PC-9 (cell line): ENCODE measurements at regions not wholly inside any gene's neighbourhood (a gene's known extent, or its start where the extent isn't known, plus 50 kb on each side); places are given as distances from the start of the nearest gene placed in this dataset.

Experiments used
- BruUV-seq: library from RNA; stranded (reverse); fragments of 400-500 nt; replicated peaks from 2 replicates; lab custom pipeline; 2021; lab: Mats Ljungman, UMichigan
- CTCF ChIA-PET: fragments of 300-600 bp; sonication (Branson Sonifier 250); formaldehyde crosslinking; loops from one replicate; lab custom pipeline; 2022; ENCODE audit warnings: antibody characterized with exemption; lab: Charles Lee
- POLR2A ChIA-PET: fragments of 300-600 bp; sonication (Branson Sonifier 250); formaldehyde crosslinking; loops from one replicate; lab custom pipeline; 2022; ENCODE audit warnings: antibody characterized with exemption; ENCODE audit not compliant: unreplicated experiment; lab: Charles Lee
- DNase-seq, 2 experiments: peaks; one replicate each; pipeline versions ENCODE4 v3.0.0 to v3.0.0-alpha.2; 2015 to 2022; ENCODE audit warnings: mixed read lengths in 1 of 2
- H2AFZ ChIP-seq: fragments of 200-600 bp; sonication (generic); 2 replicates; pipeline ENCODE4 v1.8.1; 2017; ENCODE audit warnings: antibody characterized with exemption
- H3F3A ChIP-seq: fragments of 200-600 bp; sonication (generic); 2 replicates; pipeline ENCODE4 v1.8.1; 2017; ENCODE audit warnings: antibody characterized with exemption, mild to moderate bottlenecking, low read depth; ENCODE audit not compliant: insufficient read depth
- H3K27ac ChIP-seq: fragments of 200-600 bp; sonication (generic); 2 replicates; pipeline ENCODE4 v1.6.1; 2016; ENCODE audit warnings: mixed run types
- H3K27me3 ChIP-seq: fragments of 200-600 bp; sonication (generic); 2 replicates; pipeline ENCODE4 v1.6.1; 2016; ENCODE audit warnings: low read depth, mixed run types; ENCODE audit not compliant: insufficient read depth
- H3K36me3 ChIP-seq: fragments of 200-600 bp; sonication (generic); 2 replicates; pipeline ENCODE4 v1.6.1; 2016; ENCODE audit warnings: low read depth, mixed run types
- H3K4me1 ChIP-seq: fragments of 200-600 bp; sonication (generic); replicated peaks from 2 replicates; pipeline ENCODE4 v1.6.1; 2016; ENCODE audit warnings: mixed run types; ENCODE audit not compliant: insufficient read depth
- H3K4me2 ChIP-seq: fragments of 200-600 bp; sonication (generic); 2 replicates; pipeline ENCODE4 v1.6.1; 2017; ENCODE audit warnings: mixed run types
- H3K4me3 ChIP-seq: fragments of 200-600 bp; sonication (generic); 2 replicates; pipeline ENCODE4 v1.6.1; 2016; ENCODE audit warnings: mixed run types
- H3K79me2 ChIP-seq: fragments of 200-600 bp; sonication (generic); 2 replicates; pipeline ENCODE4 v1.6.1; 2017; ENCODE audit warnings: low read depth, mixed run types
- H3K9me2 ChIP-seq: fragments of 200-600 bp; sonication (generic); 2 replicates; pipeline ENCODE4 v1.8.1; 2017; ENCODE audit warnings: mild to moderate bottlenecking; ENCODE audit not compliant: insufficient read depth
- H3K9me3 ChIP-seq: fragments of 200-600 bp; sonication (generic); 2 replicates; pipeline ENCODE4 v1.8.1; 2016; ENCODE audit warnings: low read depth; ENCODE audit not compliant: insufficient read depth
- H4K20me1 ChIP-seq: fragments of 200-600 bp; sonication (generic); 2 replicates; pipeline ENCODE4 v1.8.1; 2017; ENCODE audit not compliant: insufficient read depth
- EZH2 ChIP-seq: fragments of 200-600 bp; sonication (generic); IDR thresholded peaks from 2 replicates; pipeline ENCODE4 v1.8.0; 2017; ENCODE audit warnings: antibody characterized with exemption, low read depth
- intact Hi-C: fragments of 100-400 bp; cut with micrococcal nuclease; formaldehyde crosslinking; loops from one replicate; pipeline ENCODE4 v1.10.0; 2022; ENCODE audit not compliant: unreplicated experiment
- TF ChIP-seq, protein P1 (sequence below): fragments of 200-600 bp; sonication (generic); conservative IDR thresholded peaks from 2 replicates; pipeline ENCODE4 v1.6.1; 2017; ENCODE audit warnings: mixed run types, antibody characterized with exemption, mild to moderate bottlenecking, moderate library complexity

DNA sequence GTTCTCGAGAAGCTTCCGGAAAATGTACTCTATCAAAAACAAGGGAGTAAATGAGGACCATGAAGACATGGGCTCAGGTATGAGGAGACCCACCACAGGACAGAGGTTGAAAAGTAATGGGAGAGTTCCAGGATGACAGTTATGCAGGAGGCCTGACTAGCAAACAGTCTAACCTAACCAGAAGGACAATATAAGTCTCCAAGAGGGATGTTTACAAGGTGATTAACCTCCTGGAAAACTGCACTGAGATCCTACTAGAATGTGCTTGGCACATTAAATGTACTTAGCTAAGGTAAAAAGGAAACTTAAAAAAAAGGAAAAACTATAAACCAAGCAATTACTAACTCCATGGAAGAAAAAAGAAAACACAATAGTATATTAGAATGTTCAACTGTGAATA is 258.3 kb downstream of the KLF5 start:
- no TSS peak for BruUV-seq
- Histone ChIP-seq H3K79me2 (no peaks in the 10 kb centered on the region), H4K20me1 (no peaks in the 10 kb centered on the region), H3K36me3 (no peaks in the 10 kb centered on the region), H3K4me1 (no peaks in the 10 kb centered on the region), H3F3A (no peaks in the 10 kb centered on the region), H3K27me3 (no peaks in the 10 kb centered on the region), H3K9me2 (no peaks in the 10 kb centered on the region), H3K4me2 (no peak overlapping the region), H3K27ac (no peak overlapping the region), H3K4me3 (no peak overlapping the region), H2AFZ (no peak overlapping the region), H3K9me3 (peaks cover 14% of the 10 kb centered on the region; the same call in 1 of the 2 replicates)
- ChIA-PET CTCF (no interaction called here), POLR2A (interaction anchor here (0.5 kb wide), 1 partner anchor 9 kb away, joined by 4 read pairs; no protein-coding TSS in a partner anchor)
- intact Hi-C loops, result no loop called here
- TF ChIP-seq, protein P1, sequence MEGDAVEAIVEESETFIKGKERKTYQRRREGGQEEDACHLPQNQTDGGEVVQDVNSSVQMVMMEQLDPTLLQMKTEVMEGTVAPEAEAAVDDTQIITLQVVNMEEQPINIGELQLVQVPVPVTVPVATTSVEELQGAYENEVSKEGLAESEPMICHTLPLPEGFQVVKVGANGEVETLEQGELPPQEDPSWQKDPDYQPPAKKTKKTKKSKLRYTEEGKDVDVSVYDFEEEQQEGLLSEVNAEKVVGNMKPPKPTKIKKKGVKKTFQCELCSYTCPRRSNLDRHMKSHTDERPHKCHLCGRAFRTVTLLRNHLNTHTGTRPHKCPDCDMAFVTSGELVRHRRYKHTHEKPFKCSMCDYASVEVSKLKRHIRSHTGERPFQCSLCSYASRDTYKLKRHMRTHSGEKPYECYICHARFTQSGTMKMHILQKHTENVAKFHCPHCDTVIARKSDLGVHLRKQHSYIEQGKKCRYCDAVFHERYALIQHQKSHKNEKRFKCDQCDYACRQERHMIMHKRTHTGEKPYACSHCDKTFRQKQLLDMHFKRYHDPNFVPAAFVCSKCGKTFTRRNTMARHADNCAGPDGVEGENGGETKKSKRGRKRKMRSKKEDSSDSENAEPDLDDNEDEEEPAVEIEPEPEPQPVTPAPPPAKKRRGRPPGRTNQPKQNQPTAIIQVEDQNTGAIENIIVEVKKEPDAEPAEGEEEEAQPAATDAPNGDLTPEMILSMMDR, result no peak
- TF ChIP-seq EZH2, result no peak
- no peak for DNase-seq

- Histone ChIP-seq H4K20me1 (no peaks in the 10 kb centered on the region), H3K4me1 (no peaks in the 10 kb centered on the region), H3K9me2 (0 out of 2 replicates have a peak, but pooled peaks cover 7% of the 10 kb centered on the region), H3F3A (no peaks in the 10 kb centered on the region), H2AFZ (no peak overlapping the region), H3K36me3 (no peaks in the 10 kb centered on the region), H3K4me2 (no peak overlapping the region), H3K9me3 (peaks cover 13% of the 10 kb centered on the region; the same call in 1 of the 2 replicates), H3K27me3 (no peaks in the 10 kb centered on the region), H3K79me2 (no peaks in the 10 kb centered on the region), H3K4me3 (no peak overlapping the region), H3K27ac (no peak overlapping the region)
- POLR2A ChIA-PET, result no interaction called here
- intact Hi-C loops, result no loop called here
- CTCF ChIA-PET, result interaction anchor here (0.6 kb wide), 1 partner anchor 7 kb away, joined by 3 read pairs; no protein-coding TSS in a partner anchor
- DNase-seq, result no peak
- no TSS peak for BruUV-seq
- TF ChIP-seq EZH2, result no peak
- TF ChIP-seq, protein P1, result no peak
Measured at GRCh38 chr13:73310366-73310765, 251.6 kb downstream of the KLF5 start.

DNA sequence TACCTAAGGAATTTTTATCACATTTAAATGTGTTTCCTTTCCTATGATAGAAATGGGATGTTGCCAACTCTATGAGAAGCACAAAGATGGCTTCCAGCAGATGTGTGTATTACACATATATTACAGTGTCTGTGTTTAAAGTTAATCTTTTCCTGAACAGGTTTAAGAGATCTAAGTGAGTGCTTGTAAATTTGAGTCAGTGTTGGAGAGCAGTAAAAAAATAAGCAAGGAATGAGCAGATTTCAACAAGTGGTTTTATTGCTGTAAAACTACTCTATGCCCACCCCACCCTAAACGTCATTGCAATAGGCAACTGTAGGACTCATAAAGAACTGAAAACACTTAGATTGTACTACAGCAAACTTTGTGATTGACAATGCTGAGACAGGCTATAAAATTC is 248.7 kb downstream of the KLF5 start:
- ChIA-PET POLR2A (no interaction called here), CTCF (no interaction called here)
- no peaks in the 10 kb centered on the region for H3K27me3 ChIP-seq
- no peak for DNase-seq
- no peaks in the 10 kb centered on the region for H4K20me1 ChIP-seq
- H3K4me2 ChIP-seq, result no peak overlapping the region
- no peaks in the 10 kb centered on the region for H3K36me3 ChIP-seq
- intact Hi-C loops, result no loop called here
- no peaks in the 10 kb centered on the region for H3K79me2 ChIP-seq
- H3K9me2 ChIP-seq, result 0 out of 2 replicates have a peak, but pooled peaks cover 7% of the 10 kb centered on the region
- no peaks in the 10 kb centered on the region for H3K4me1 ChIP-seq
- no peaks in the 10 kb centered on the region for H3F3A ChIP-seq
- no peak for TF ChIP-seq EZH2
- TF ChIP-seq, protein P1, result no peak
- H2AFZ ChIP-seq, result no peak overlapping the region
- H3K27ac ChIP-seq, result no peak overlapping the region
- peaks cover 4% of the 10 kb centered on the region; the same call in 1 of the 2 replicates for H3K9me3 ChIP-seq
- no peak overlapping the region for H3K4me3 ChIP-seq
- no TSS peak for BruUV-seq
